ENCODE measurements at regions not wholly inside any gene's neighbourhood (a gene's known extent, or its start where the extent isn't known, plus 50 kb on each side); places are given as distances from the start of the nearest gene placed in this dataset.

- no peak for TF ChIP-seq POLR2AphosphoS5 (IDR thresholded peaks at IDR 0.05)
- TF ChIP-seq, protein P1, sequence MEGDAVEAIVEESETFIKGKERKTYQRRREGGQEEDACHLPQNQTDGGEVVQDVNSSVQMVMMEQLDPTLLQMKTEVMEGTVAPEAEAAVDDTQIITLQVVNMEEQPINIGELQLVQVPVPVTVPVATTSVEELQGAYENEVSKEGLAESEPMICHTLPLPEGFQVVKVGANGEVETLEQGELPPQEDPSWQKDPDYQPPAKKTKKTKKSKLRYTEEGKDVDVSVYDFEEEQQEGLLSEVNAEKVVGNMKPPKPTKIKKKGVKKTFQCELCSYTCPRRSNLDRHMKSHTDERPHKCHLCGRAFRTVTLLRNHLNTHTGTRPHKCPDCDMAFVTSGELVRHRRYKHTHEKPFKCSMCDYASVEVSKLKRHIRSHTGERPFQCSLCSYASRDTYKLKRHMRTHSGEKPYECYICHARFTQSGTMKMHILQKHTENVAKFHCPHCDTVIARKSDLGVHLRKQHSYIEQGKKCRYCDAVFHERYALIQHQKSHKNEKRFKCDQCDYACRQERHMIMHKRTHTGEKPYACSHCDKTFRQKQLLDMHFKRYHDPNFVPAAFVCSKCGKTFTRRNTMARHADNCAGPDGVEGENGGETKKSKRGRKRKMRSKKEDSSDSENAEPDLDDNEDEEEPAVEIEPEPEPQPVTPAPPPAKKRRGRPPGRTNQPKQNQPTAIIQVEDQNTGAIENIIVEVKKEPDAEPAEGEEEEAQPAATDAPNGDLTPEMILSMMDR (IDR thresholded peaks at IDR 0.05), result no peak
- no peak for TF ChIP-seq POLR2A (IDR thresholded peaks at IDR 0.05; ENCODE audit: low read depth)
Measured at GRCh38 chr9:117958726-117959125, 254.5 kb downstream of the TLR4 start.

Data from esophagus muscularis mucosa (tissue), 3 donors.